Esophagus muscularis mucosa (tissue), 4 donors: ENCODE measurements at regions not wholly inside any gene's neighbourhood (a gene's known extent, or its start where the extent isn't known, plus 50 kb on each side); places are given as distances from the start of the nearest gene placed in this dataset.
"Not testable (repeated sequence)": the region's sequence is repeated elsewhere in the genome, so short reads cannot be mapped to it uniquely, and the experiment has no call there.

Experiments used
- DNase-seq: peaks from one replicate; pipeline ENCODE4 v3.0.0-alpha.2; 2017; ENCODE audit errors: extremely low spot score
- H3K27ac ChIP-seq, 4 donors: fragments of 200-600 bp; sonication (generic); replicated peaks in 1 of 4; 1 replicate in 3 of 4; 2 replicates in 1 of 4; pipeline ENCODE4 v1.5.1; 2016 to 2019; ENCODE audit warnings: mild to moderate bottlenecking in 1 of 4
- H3K27me3 ChIP-seq, 4 donors: fragments of 200-600 bp; sonication (generic); one replicate each; pipeline versions ENCODE4 v1.5.1 to v1.6.0; 2016 to 2019
- H3K36me3 ChIP-seq, 4 donors: fragments of 200-600 bp; sonication (generic); one replicate each; pipeline ENCODE4 v1.5.1; 2016 to 2019
- H3K4me1 ChIP-seq, 4 donors: fragments of 200-600 bp; sonication (generic); one replicate each; pipeline ENCODE4 v1.5.1; 2016 to 2019
- H3K4me3 ChIP-seq, 4 donors: fragments of 200-600 bp; sonication (generic); 1 replicate in 2 of 4; 2 replicates in 2 of 4; pipeline ENCODE4 v1.5.1; 2016 to 2019; ENCODE audit warnings: mild to moderate bottlenecking in 4 of 4, moderate library complexity in 1 of 4
- H3K9me3 ChIP-seq, 4 donors: fragments of 200-600 bp; sonication (generic); 1 replicate in 3 of 4; 2 replicates in 1 of 4; pipeline ENCODE4 v1.5.1; 2016 to 2019
- EP300 ChIP-seq: sonication (generic); formaldehyde crosslinking; IDR thresholded peaks from one replicate; pipeline ENCODE4 v1.6.1; 2017; ENCODE audit warnings: antibody characterized with exemption
- POLR2A ChIP-seq: fragments of 450-650 bp; IDR thresholded peaks from one replicate; pipeline ENCODE4 v1.6.1; 2017; ENCODE audit warnings: antibody characterized with exemption, moderate library complexity, mild to moderate bottlenecking, low read depth
- POLR2AphosphoS5 ChIP-seq, 2 donors: sonication (generic); formaldehyde crosslinking; IDR thresholded peaks; one replicate each; pipeline ENCODE4 v1.6.1; 2017; ENCODE audit warnings: antibody characterized with exemption in 2 of 2
- WGBS: methylation state at CpG from one replicate; pipeline ENCODE4 v1.1.5; 2018; 5-methylcytosine and 5-hydroxymethylcytosine counted together
- intact Hi-C: fragments of 100-400 bp; cut with DNase I; formaldehyde crosslinking; loops from one replicate; pipeline ENCODE4 v1.15.1; 2023
- TF ChIP-seq, protein P1 (sequence below), 3 experiments: fragments of 200-600 bp in 2 of 3; fragments of 450-650 bp in 1 of 3; sonication (generic) in 2 of 3; IDR thresholded peaks; one replicate each; pipeline ENCODE4 v1.5.1; 2017 to 2019; ENCODE audit warnings: antibody characterized with exemption in 3 of 3, mild to moderate bottlenecking in 2 of 3, moderate library complexity in 1 of 3

DNA sequence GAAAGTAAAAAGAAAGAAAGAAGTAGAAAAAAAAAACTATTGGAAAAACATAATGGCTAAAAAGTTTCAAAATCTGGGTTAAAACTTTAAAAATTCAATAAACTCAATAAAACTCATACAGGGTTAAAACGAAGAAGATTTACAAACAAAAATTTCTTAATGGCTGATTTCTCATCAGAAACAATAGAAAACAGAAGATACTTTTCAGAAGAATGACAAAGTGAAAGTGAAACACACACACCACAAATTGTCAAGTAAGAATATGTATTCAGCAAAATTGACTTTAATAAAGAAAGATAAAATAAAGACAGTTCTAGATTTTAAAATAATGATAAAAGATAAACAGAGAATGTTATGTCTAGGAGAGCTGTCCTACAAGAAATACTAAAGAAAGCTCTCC is 618.9 kb upstream of the GJE1 start:
- 56% methylated on average over 1 of the region's 1 CpG for WGBS
- no peak for DNase-seq
- Histone ChIP-seq H3K4me1 (no peaks in the 10 kb centered on the region), H3K4me3 (no peak overlapping the region), H3K27me3 (no peaks in the 10 kb centered on the region), H3K27ac (no peak overlapping the region), H3K36me3 (no peaks in the 10 kb centered on the region), H3K9me3 (no peaks in the 10 kb centered on the region)
- intact Hi-C loops: no loop called here
- TF ChIP-seq POLR2A: no peak
- no peak for TF ChIP-seq POLR2AphosphoS5 (IDR thresholded peaks at IDR 0.05)
- TF ChIP-seq, protein P1, sequence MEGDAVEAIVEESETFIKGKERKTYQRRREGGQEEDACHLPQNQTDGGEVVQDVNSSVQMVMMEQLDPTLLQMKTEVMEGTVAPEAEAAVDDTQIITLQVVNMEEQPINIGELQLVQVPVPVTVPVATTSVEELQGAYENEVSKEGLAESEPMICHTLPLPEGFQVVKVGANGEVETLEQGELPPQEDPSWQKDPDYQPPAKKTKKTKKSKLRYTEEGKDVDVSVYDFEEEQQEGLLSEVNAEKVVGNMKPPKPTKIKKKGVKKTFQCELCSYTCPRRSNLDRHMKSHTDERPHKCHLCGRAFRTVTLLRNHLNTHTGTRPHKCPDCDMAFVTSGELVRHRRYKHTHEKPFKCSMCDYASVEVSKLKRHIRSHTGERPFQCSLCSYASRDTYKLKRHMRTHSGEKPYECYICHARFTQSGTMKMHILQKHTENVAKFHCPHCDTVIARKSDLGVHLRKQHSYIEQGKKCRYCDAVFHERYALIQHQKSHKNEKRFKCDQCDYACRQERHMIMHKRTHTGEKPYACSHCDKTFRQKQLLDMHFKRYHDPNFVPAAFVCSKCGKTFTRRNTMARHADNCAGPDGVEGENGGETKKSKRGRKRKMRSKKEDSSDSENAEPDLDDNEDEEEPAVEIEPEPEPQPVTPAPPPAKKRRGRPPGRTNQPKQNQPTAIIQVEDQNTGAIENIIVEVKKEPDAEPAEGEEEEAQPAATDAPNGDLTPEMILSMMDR (IDR thresholded peaks at IDR 0.05): no peak
- TF ChIP-seq EP300: no peak

DNA sequence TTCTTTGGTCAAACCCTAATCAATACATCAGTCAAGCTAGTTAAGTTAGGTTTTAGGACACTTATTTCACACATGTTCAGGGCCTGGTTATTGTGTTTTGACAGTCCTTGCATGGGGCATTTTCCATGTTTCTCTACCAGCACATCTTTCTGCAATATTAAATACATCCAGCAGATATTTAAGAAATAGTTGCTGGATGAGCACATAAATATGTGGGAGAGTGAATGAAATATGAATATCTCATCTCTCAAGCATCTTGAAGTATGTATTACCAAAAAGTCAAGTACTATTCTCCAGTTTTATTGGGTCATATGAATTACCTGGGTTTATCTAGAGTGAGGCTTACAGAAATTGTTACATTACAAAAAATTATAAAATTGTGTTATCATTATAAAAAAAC is 621.9 kb upstream of the GJE1 start:
- Histone ChIP-seq H3K9me3 (peaks cover 0 to 10% (median 9%) of the 10 kb centered on the region in 4 donors), H3K4me1 (no peaks in the 10 kb centered on the region), H3K36me3 (no peaks in the 10 kb centered on the region), H3K27me3 (no peaks in the 10 kb centered on the region), H3K4me3 (no peak overlapping the region), H3K27ac (no peak overlapping the region)
- intact Hi-C loops: no loop called here
- DNase-seq: no peak
- TF ChIP-seq, protein P1 (IDR thresholded peaks at IDR 0.05): no peak
- TF ChIP-seq EP300 (no peak), POLR2AphosphoS5 (IDR thresholded peaks at IDR 0.05) (no peak), POLR2A (no peak)

DNA sequence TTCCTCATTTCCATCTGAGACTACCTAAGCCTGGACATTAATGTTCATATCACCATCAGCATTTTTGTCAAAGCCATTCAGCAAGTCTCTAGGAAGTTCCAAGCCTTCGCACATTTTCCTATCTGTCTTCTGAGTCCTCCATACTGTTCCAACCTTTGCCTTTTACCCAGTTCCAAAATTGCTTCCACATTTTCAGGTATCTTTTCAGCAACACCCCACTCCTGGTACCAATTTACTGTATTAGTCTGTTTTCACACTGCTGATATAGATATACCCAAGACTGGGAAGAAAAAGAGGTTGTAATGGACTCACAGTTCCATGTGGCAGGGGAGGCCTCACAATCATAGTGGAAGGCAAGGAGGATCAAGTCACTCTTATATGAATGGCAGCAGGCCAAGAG is 626.7 kb upstream of the GJE1 start:
- H3K4me3 ChIP-seq, H3K36me3 ChIP-seq, DNase-seq, H3K4me1 ChIP-seq, H3K27me3 ChIP-seq, intact Hi-C loops, H3K27ac ChIP-seq: not testable (repeated sequence)
- 88% methylated on average over 1 of the region's 1 CpG for WGBS
- H3K9me3 ChIP-seq: peaks cover 0 to 21% (median 19%) of the 10 kb centered on the region in 4 donors

DNA sequence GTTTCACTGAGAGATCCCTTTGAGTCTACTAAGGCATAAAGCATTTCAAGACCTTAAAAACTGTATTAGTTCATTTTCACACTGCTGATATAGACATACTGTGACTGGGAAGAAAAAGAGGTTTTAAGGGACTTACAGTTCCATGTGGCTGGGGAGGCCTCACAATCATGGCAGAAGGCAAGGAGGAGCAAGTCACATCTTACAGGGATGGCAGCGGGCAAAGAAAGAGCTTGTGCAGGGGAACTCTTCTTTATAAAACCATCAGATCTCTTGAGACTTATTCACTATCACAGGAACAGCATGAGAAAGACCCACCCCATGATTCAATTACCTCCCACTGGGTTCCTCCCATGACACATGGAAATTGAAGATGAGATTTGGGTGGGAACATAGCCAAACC is 628.4 kb upstream of the GJE1 start:
- H3K4me3 ChIP-seq, intact Hi-C loops, H3K27me3 ChIP-seq, H3K4me1 ChIP-seq, H3K27ac ChIP-seq, DNase-seq, H3K36me3 ChIP-seq: not testable (repeated sequence)
- 94% methylated on average over 1 of the region's 1 CpG for WGBS
- peaks cover 0 to 21% (median 19%) of the 10 kb centered on the region in 4 donors for H3K9me3 ChIP-seq

DNA sequence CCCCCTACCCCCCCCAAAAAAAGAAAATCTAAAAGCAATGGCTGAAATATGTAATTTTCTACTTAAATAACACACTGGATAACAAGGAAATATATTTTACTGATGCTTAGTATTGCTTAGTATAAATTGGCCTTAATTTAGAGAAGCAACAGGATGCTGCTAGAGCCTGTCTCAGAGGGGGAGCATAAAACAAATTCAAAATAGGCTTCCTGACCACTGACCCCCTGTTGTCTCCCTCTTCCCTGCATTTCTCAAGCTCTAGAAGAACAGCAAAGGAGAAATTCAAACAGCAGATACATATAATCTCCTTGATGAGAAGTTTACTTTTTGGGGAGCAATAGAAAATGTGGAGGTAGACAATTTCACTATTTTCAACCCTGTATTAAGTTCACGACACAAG is 631.1 kb upstream of the GJE1 start:
- TF ChIP-seq, protein P1 (IDR thresholded peaks at IDR 0.05): no peak
- no peak for TF ChIP-seq POLR2AphosphoS5 (IDR thresholded peaks at IDR 0.05)
- TF ChIP-seq POLR2A: no peak
- TF ChIP-seq EP300: no peak
- H3K27me3 ChIP-seq: no peaks in the 10 kb centered on the region
- H3K36me3 ChIP-seq: no peaks in the 10 kb centered on the region
- WGBS: 87% methylated on average over 1 of the region's 1 CpG
- H3K9me3 ChIP-seq: peaks cover 0 to 19% (median 18%) of the 10 kb centered on the region in 4 donors
- DNase-seq: no peak
- intact Hi-C loops: no loop called here
- no peak overlapping the region for H3K27ac ChIP-seq
- no peaks in the 10 kb centered on the region for H3K4me1 ChIP-seq
- H3K4me3 ChIP-seq: no peak overlapping the region

DNA sequence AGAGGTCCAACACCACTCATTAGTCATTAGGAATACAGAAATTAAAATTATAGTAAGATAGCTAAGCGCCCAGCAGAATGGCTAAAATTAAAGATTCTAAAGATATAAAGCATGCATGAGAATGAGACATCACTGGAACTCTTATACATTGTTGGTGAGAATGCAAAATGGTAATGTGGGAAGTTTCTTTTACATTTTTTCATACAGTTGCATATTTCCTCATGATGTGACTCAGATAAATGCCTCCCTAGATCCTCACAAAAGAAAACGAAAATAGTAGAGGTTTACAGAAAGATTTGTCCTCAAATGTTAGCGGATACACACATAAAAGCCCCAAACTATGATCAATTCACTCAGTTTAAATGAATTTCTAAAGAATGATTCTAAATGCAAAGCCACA is 633.7 kb upstream of the GJE1 start:
- no peak for TF ChIP-seq EP300
- no peak for TF ChIP-seq POLR2A
- no peak for TF ChIP-seq POLR2AphosphoS5 (IDR thresholded peaks at IDR 0.05)
- TF ChIP-seq, protein P1 (IDR thresholded peaks at IDR 0.05): no peak
- Histone ChIP-seq H3K27me3 (no peaks in the 10 kb centered on the region), H3K4me3 (no peak overlapping the region), H3K36me3 (no peaks in the 10 kb centered on the region), H3K4me1 (no peaks in the 10 kb centered on the region), H3K9me3 (no peaks in the 10 kb centered on the region), H3K27ac (no peak overlapping the region)
- intact Hi-C loops: no loop called here
- DNase-seq: no peak
- 86% methylated on average over 3 of the region's 3 CpGs for WGBS
